Skeletal muscle tissue (tissue), 3 donors: ENCODE measurements at regions not wholly inside any gene's neighbourhood (a gene's known extent, or its start where the extent isn't known, plus 50 kb on each side); places are given as distances from the start of the nearest gene placed in this dataset.

Experiments
- H3K27ac ChIP-seq: one replicate; pipeline ENCODE4 v1.7.0; 2013; ENCODE audit warnings: mild to moderate bottlenecking, low read depth, low read length, inconsistent platforms
- H3K27me3 ChIP-seq, 3 donors: one replicate each; pipeline ENCODE4 v1.7.0; 2013; ENCODE audit warnings: low read length in 3 of 3; ENCODE audit not compliant: control insufficient read depth in 3 of 3, insufficient read depth in 3 of 3
- H3K36me3 ChIP-seq, 3 donors: one replicate each; pipeline ENCODE4 v1.7.0; 2013; ENCODE audit warnings: low read length in 3 of 3; ENCODE audit not compliant: control insufficient read depth in 3 of 3, insufficient read depth in 3 of 3
- H3K4me1 ChIP-seq, 3 donors: one replicate each; pipeline ENCODE4 v1.7.0; 2013; ENCODE audit warnings: low read length in 3 of 3, mild to moderate bottlenecking in 3 of 3; ENCODE audit not compliant: control insufficient read depth in 3 of 3, insufficient read depth in 3 of 3
- H3K4me3 ChIP-seq, 3 donors: one replicate each; pipeline ENCODE4 v1.7.0; 2013; ENCODE audit warnings: low read length in 3 of 3
- H3K9ac ChIP-seq, 3 donors: one replicate each; pipeline ENCODE4 v1.7.0; 2013; ENCODE audit warnings: low read length in 3 of 3, mild to moderate bottlenecking in 3 of 3, moderate library complexity in 2 of 3, low read depth in 1 of 3
- H3K9me3 ChIP-seq, 3 donors: one replicate each; pipeline ENCODE4 v1.7.0; 2013; ENCODE audit warnings: low read length in 3 of 3; ENCODE audit not compliant: control insufficient read depth in 3 of 3
- donor health status: Osteomylitis.

- Histone ChIP-seq H3K27me3 (no peaks in the 10 kb centered on the region), H3K36me3 (no peaks in the 10 kb centered on the region), H3K9ac (no peak overlapping the region), H3K27ac (no peak overlapping the region), H3K4me1 (no peaks in the 10 kb centered on the region), H3K4me3 (no peak overlapping the region), H3K9me3 (no peaks in the 10 kb centered on the region)
These were observed 212.8 kb upstream of the PDE5A start for GRCh38 chr4:119841361-119841760.

- Histone ChIP-seq H3K27ac (peak overlapping the region; percentile 37), H3K27me3 (no peaks in the 10 kb centered on the region), H3K4me1 (no peaks in the 10 kb centered on the region), H3K4me3 (no peak overlapping the region), H3K9ac (no peak overlapping the region), H3K9me3 (peaks cover 0 to 3% (median 0%) of the 10 kb centered on the region in 3 donors), H3K36me3 (no peaks in the 10 kb centered on the region)
These were observed 207.0 kb upstream of the PDE5A start for GRCh38 chr4:119835613-119835910.

- no peaks in the 10 kb centered on the region for H3K4me1 ChIP-seq
- no peak overlapping the region for H3K4me3 ChIP-seq
- H3K27ac ChIP-seq: peak overlapping the region; percentile 69
- no peak overlapping the region for H3K9ac ChIP-seq
- no peaks in the 10 kb centered on the region for H3K27me3 ChIP-seq
- H3K36me3 ChIP-seq: no peaks in the 10 kb centered on the region
- H3K9me3 ChIP-seq: peaks cover 0 to 3% (median 0%) of the 10 kb centered on the region in 3 donors
These were observed 206.5 kb upstream of the PDE5A start for GRCh38 chr4:119834906-119835612.

DNA sequence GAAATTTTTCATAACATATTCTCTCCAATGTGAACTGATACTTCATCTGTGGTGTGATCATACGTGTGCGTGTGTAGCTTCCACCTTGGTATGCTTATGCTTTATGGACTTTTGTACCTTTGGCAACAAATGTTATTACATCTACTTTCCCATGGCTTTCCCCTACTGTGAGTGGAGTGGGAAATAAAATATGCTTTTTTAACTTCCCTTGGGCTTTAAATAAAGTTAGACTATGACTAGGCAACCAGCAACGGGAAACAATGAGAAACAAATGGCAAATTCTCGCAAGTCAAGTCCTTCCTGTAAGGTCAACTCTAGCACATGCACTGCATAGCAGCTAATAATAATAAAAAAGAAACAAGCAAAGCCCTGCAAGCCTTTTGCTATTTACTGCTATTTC, 205.0 kb upstream of the PDE5A start:
- peak overlapping the region; percentile 69 for H3K27ac ChIP-seq
- H3K4me1 ChIP-seq: no peaks in the 10 kb centered on the region
- H3K9me3 ChIP-seq: peaks cover 0 to 3% (median 0%) of the 10 kb centered on the region in 3 donors
- no peaks in the 10 kb centered on the region for H3K36me3 ChIP-seq
- no peaks in the 10 kb centered on the region for H3K27me3 ChIP-seq
- no peak overlapping the region for H3K9ac ChIP-seq
- H3K4me3 ChIP-seq: no peak overlapping the region

DNA sequence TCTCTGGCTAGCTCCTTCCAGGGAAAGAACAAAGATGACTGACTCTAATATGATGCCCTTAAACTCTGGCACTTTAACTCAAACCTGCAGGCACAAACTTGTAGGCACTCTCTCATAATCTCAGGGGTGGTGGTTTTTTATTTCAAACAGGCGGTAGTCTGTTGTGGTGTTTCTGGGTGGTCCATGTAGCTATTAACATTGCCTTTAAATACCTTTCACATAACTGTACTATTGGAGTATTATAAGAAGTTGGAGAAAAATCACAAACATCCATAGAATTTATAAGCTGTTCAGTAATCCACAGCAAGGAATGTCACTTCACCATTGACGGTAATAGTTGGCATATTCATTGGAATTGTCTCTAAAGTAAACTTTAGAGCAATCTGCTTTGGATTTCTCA, 204.2 kb upstream of the PDE5A start:
- peaks cover 0 to 6% (median 0%) of the 10 kb centered on the region in 3 donors for H3K9me3 ChIP-seq
- no peak overlapping the region for H3K9ac ChIP-seq
- no peaks in the 10 kb centered on the region for H3K36me3 ChIP-seq
- no peak overlapping the region for H3K27ac ChIP-seq
- H3K4me3 ChIP-seq: no peak overlapping the region
- H3K4me1 ChIP-seq: no peaks in the 10 kb centered on the region
- no peaks in the 10 kb centered on the region for H3K27me3 ChIP-seq

- H3K9ac ChIP-seq: no peak overlapping the region
- H3K27ac ChIP-seq: no peak overlapping the region
- H3K27me3 ChIP-seq: no peaks in the 10 kb centered on the region
- no peaks in the 10 kb centered on the region for H3K36me3 ChIP-seq
- H3K4me3 ChIP-seq: no peak overlapping the region
- H3K4me1 ChIP-seq: no peaks in the 10 kb centered on the region
- H3K9me3 ChIP-seq: peaks cover 0 to 6% (median 0%) of the 10 kb centered on the region in 3 donors
These were observed 200.7 kb upstream of the PDE5A start for GRCh38 chr4:119829326-119829725.

DNA sequence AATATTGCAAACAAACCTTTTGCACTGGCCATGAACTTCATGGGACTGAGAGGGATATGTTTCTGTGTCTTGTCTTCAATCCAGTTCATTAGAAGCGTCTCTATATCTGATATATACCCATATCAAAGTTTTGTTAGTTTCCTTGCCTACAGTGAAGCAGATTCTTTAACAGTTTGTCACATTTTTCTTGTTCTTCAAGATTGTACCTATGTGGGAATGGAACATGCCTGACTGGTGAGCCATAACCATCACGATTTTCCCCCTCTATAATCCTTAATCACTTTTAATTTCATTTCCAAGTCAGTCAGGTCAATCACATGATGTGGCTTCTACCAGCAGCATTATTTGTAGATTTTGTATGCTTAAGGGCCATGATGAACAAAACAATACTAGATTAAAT, 197.1 kb upstream of the PDE5A start:
- H3K27ac ChIP-seq: no peak overlapping the region
- H3K9me3 ChIP-seq: peaks cover 0 to 2% (median 0%) of the 10 kb centered on the region in 3 donors
- no peaks in the 10 kb centered on the region for H3K4me1 ChIP-seq
- H3K9ac ChIP-seq: no peak overlapping the region
- no peaks in the 10 kb centered on the region for H3K27me3 ChIP-seq
- H3K36me3 ChIP-seq: no peaks in the 10 kb centered on the region
- H3K4me3 ChIP-seq: no peak overlapping the region

- H3K4me3 ChIP-seq: no peak overlapping the region
- H3K9ac ChIP-seq: no peak overlapping the region
- H3K27ac ChIP-seq: no peak overlapping the region
- H3K4me1 ChIP-seq: no peaks in the 10 kb centered on the region
- no peaks in the 10 kb centered on the region for H3K27me3 ChIP-seq
- H3K9me3 ChIP-seq: peaks cover 0 to 2% (median 0%) of the 10 kb centered on the region in 3 donors
- no peaks in the 10 kb centered on the region for H3K36me3 ChIP-seq
These were observed 195.3 kb upstream of the PDE5A start for GRCh38 chr4:119823891-119824290.

GRCh38 chr4:119823045-119823444, 194.4 kb upstream of the PDE5A start:
- H3K9ac ChIP-seq: no peak overlapping the region
- H3K27me3 ChIP-seq: no peaks in the 10 kb centered on the region
- H3K36me3 ChIP-seq: no peaks in the 10 kb centered on the region

DNA sequence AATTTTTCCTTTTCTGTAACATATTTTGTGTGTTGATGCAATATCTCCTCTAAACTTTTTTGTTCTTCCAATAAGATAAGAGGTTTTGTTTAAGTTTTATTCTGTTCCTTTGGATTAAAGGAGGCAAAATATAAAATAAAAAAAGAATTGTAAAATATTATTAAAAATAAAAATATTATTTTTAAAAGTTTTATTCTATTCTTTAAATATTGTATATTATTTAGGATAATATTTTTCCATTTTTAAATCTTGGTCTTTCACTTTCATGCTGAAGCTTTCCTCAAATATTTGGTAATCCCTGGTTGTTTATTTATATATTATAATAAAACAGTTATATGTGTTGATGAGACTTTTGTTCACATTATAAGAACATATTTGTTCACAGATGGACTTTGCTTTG, 187.9 kb upstream of the PDE5A start:
- no peaks in the 10 kb centered on the region for H3K4me1 ChIP-seq
- no peak overlapping the region for H3K9ac ChIP-seq
- H3K36me3 ChIP-seq: no peaks in the 10 kb centered on the region
- no peaks in the 10 kb centered on the region for H3K9me3 ChIP-seq
- H3K27ac ChIP-seq: no peak overlapping the region
- no peaks in the 10 kb centered on the region for H3K27me3 ChIP-seq
- no peak overlapping the region for H3K4me3 ChIP-seq

More at GRCh38 chr4:119823045-119823444, 194.4 kb upstream of the PDE5A start:
- Histone ChIP-seq H3K4me1 (no peaks in the 10 kb centered on the region), H3K9me3 (no peaks in the 10 kb centered on the region), H3K27ac (no peak overlapping the region), H3K4me3 (no peak overlapping the region)
